Fibroblast of the aortic adventitia (primary cell): ENCODE measurements at regions not wholly inside any gene's neighbourhood (a gene's known extent, or its start where the extent isn't known, plus 50 kb on each side); places are given as distances from the start of the nearest gene placed in this dataset.

Source experiments
- DNase-seq: peaks from one replicate; pipeline ENCODE4 v3.0.0-alpha.2; 2010; ENCODE audit warnings: low read depth
- H3K4me3 ChIP-seq: 2 replicates; pipeline ENCODE4 v1.5.1; 2011; ENCODE audit warnings: low read depth, mild to moderate bottlenecking, control low read depth, low read length, moderate library complexity
- TF ChIP-seq, protein P1 (sequence below): IDR thresholded peaks from 2 replicates; pipeline ENCODE4 v1.5.1; 2011; ENCODE audit warnings: mild to moderate bottlenecking, low read length, control low read depth, inconsistent platforms; ENCODE audit not compliant: insufficient read depth

DNA sequence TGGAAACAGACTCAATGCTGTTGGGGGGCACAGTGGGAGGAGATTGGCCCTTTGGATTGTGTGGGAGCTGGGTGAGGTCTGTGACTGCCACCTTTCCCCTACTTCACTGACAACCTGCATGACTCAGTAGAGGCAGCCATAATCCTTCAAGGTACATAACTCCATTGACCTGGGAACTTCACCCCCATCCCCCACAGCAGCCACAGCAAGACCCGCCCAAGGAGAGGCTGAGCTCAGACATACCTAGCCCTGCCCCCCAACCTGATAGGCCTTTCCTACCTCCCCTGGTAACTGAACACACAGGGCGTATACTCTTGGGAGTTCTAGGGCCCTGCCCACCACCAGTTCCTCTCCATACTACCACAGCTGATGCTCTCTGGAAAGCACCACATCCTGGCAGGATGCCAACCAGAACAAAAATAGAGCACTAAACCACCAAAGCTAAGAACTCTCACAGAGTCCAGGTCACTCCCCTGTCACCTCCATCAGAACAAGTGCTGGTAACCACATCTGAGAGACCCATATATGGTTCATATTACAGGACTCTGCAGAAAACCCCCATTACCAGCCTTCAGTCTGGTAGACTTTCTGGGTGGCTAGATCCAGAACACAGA lies 703.9 kb downstream of the FSCB start:
- DNase-seq, result no peak
- TF ChIP-seq, protein P1, sequence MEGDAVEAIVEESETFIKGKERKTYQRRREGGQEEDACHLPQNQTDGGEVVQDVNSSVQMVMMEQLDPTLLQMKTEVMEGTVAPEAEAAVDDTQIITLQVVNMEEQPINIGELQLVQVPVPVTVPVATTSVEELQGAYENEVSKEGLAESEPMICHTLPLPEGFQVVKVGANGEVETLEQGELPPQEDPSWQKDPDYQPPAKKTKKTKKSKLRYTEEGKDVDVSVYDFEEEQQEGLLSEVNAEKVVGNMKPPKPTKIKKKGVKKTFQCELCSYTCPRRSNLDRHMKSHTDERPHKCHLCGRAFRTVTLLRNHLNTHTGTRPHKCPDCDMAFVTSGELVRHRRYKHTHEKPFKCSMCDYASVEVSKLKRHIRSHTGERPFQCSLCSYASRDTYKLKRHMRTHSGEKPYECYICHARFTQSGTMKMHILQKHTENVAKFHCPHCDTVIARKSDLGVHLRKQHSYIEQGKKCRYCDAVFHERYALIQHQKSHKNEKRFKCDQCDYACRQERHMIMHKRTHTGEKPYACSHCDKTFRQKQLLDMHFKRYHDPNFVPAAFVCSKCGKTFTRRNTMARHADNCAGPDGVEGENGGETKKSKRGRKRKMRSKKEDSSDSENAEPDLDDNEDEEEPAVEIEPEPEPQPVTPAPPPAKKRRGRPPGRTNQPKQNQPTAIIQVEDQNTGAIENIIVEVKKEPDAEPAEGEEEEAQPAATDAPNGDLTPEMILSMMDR, result no peak
- no peak overlapping the region for H3K4me3 ChIP-seq

DNA sequence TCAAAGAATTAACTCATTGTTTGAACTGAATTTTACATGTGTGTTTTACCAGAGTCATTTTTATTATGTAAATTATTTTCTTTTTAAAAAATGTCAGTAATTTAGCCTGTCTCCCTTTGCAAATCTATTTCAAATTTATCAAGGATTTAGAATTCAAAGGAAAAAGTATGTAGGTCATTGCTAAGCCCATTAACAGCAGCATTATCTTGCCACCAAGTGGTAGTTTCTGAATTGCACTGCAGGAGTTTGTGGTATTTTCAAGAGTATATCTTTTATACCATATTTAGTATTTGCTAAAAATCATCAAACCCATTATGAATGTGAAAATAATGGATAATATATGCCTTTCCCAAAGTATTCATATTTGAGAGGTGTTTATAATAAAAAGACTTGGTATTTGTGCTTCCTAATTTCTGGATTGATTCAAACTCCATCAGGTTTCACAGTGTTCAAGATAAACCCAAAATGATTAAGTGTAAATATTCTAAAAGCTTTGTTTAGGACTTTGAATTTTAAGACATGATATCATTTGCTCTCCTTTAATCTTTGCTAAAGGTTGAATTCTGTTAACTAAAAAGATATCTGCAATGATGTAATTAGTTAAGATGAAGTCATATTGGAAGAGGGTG lies 711.4 kb downstream of the FSCB start:
- TF ChIP-seq, protein P1, result peak; percentile 35
- H3K4me3 ChIP-seq, result no peak overlapping the region
- peak; percentile 18 for DNase-seq

DNA sequence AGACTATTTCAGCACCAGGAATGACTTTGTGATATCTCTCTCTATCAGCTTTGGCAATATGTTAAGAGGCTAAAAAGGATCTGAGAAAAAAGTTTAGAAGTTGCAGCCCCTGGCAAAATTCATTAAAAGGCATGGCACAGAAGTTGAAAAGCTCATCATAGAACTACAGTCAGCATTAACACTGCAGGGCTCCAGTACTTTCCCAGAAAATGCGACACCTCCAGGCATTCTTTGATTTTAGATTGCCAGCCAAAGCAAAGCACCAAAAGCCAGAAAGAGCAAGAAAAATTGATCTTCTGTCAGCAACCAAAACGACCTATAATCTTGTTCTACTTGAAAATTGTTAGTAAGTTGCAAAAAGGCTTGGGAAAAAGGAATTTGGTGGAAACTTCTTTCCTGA lies 713.5 kb downstream of the FSCB start:
- DNase-seq, result no peak
- TF ChIP-seq, protein P1, result no peak
- no peak overlapping the region for H3K4me3 ChIP-seq

DNA sequence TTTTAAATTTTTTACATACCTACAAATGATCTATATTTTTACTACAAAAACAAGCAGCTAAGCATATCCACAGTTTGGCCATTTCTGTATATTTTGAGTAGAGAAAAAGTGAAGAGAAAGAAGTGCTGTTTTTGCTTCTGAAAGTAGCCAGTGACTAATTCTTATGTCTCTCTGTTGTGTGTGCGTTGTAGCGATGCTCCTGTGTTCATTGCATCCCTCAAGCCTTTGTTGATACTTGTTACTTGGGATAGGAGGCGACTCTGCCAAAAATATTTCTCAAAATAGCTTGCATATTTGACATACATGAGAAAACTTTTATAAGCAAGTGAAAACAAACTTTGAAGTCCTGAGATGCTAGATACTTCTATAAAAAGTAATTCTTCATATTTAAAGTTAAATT lies 714.1 kb downstream of the FSCB start:
- DNase-seq, result no peak
- TF ChIP-seq, protein P1, result no peak
- H3K4me3 ChIP-seq, result no peak overlapping the region

DNA sequence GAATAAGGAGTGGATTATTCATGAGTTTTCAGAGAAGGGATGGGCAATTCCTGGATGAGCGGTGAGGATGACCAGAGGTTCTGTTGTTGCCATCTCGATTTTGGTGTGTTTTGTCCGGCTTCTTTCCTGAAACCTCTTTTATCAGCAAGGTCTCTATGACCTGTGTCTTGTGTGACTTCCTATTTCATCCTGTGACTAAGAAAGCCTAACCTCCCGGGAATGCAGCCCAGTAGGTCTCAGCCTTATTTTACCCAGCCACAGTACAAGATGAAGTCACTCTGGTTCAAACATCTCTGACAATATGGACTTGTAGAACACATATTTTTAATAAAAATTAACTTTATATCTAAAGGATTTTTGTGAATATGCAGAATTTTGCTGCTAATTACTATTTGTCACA lies 716.4 kb downstream of the FSCB start:
- TF ChIP-seq, protein P1, result no peak
- no peak overlapping the region for H3K4me3 ChIP-seq

DNA sequence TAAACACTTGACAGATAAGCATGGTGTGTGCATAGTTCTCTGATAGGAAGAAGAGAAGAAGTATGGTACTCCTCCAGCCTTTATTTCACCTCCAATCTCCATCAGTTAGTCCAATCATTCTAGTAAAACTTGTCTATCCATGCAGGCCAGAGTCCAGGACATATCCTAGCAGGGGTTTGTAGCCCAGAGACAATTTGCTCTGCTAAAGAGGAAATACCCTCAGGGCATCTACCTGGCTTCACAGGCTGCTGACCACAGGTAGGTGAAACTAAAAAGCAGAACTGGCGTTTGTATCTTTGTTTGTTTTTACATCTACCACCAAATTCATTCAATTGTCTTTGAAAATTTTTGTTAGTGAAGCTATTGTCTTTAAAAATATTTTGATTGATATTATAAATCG lies 717.6 kb downstream of the FSCB start:
- DNase-seq, result no peak
- H3K4me3 ChIP-seq, result no peak overlapping the region
- TF ChIP-seq, protein P1, result no peak

More for the DNA sequence above, 716.4 kb downstream of the FSCB start:
- DNase-seq, result no peak
